ENCODE measurements at regions not wholly inside any gene's neighbourhood (a gene's known extent, or its start where the extent isn't known, plus 50 kb on each side); places are given as distances from the start of the nearest gene placed in this dataset.

DNA sequence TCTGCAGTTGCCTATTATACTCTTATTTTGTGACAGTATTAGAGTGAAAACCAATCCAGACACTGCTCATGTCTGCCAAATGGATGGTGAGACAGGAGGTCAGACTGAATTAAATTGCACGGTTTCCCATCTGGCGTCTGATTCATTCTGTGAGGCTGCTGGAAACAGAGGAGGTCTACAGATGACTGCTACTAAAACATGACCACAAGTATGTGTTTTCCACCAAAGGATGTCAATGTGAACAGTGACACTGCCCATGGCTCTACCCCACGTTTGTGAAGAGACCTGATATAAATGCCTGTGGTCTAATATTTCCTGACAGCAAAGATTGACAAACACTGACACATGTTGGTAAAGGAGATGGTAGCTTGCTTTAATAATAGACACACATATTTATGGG lies 104.3 kb upstream of the ST6GAL2 start:
- TF ChIP-seq, protein P1, sequence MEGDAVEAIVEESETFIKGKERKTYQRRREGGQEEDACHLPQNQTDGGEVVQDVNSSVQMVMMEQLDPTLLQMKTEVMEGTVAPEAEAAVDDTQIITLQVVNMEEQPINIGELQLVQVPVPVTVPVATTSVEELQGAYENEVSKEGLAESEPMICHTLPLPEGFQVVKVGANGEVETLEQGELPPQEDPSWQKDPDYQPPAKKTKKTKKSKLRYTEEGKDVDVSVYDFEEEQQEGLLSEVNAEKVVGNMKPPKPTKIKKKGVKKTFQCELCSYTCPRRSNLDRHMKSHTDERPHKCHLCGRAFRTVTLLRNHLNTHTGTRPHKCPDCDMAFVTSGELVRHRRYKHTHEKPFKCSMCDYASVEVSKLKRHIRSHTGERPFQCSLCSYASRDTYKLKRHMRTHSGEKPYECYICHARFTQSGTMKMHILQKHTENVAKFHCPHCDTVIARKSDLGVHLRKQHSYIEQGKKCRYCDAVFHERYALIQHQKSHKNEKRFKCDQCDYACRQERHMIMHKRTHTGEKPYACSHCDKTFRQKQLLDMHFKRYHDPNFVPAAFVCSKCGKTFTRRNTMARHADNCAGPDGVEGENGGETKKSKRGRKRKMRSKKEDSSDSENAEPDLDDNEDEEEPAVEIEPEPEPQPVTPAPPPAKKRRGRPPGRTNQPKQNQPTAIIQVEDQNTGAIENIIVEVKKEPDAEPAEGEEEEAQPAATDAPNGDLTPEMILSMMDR (conservative IDR thresholded peaks at IDR 0.05; ENCODE audit: low read depth, low read length): no peak
- no peak for TF ChIP-seq EZH2 (IDR thresholded peaks at IDR 0.05; ENCODE audit: borderline replicate concordance, low read depth, low read length, poor library complexity, severe bottlenecking)

Measured in A673 (cell line).